HG03095 (cell line): ENCODE measurements at regions not wholly inside any gene's neighbourhood (a gene's known extent, or its start where the extent isn't known, plus 50 kb on each side); places are given as distances from the start of the nearest gene placed in this dataset.

Experiments
- ATAC-seq: cut with Tn5 transposase; IDR thresholded peaks from one replicate; pipeline ENCODE4 v1.9.1; 2021; ENCODE audit warnings: moderate library complexity; ENCODE audit not compliant: unreplicated experiment

DNA sequence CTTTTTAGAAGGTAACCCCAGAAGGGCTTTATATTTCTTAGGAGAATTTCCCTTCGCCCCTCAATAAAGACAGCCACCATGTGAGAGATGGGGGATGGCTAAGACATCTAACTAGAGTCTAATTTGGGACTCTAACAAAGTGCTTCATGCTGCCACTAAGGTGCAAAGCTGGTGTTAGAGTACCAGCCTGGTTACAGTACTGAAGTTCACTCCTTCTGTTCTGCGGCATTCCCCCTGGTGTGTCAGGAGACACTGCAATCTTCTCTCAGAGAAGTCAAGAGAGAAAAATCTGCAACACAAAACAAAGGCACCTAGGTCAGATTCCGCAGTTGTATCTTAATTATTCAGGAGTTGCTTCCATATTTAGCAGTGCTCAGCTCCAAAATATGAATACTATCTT is 603.0 kb upstream of the CADM1 start:
- no peak for ATAC-seq

- ATAC-seq = no peak
Measured at GRCh38 chr11:116104498-116105174, 600.4 kb upstream of the CADM1 start.

- no peak for ATAC-seq
Measured at GRCh38 chr11:116101902-116102301, 597.7 kb upstream of the CADM1 start.

GRCh38 chr11:116100016-116100415 is 595.8 kb upstream of the CADM1 start:
- ATAC-seq = no peak

DNA sequence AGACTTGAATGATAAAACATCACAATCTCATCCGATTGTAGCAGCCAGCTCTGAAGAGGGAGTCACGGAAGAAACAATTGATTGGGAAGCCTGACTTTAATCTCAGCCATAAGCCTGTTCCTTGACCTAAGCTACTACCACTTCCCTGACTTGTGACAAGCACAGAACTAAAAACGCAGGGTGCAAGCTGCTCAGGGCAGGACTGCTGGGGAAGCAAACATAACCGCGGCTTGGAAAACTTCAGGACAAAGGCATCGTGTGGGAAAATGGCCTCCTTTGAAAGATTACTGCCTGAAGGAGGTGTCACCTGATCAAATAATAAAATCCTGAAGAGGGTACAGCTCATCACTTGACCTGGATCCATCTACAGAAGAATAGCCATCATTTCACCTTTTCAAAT is 595.3 kb upstream of the CADM1 start:
- no peak for ATAC-seq

DNA sequence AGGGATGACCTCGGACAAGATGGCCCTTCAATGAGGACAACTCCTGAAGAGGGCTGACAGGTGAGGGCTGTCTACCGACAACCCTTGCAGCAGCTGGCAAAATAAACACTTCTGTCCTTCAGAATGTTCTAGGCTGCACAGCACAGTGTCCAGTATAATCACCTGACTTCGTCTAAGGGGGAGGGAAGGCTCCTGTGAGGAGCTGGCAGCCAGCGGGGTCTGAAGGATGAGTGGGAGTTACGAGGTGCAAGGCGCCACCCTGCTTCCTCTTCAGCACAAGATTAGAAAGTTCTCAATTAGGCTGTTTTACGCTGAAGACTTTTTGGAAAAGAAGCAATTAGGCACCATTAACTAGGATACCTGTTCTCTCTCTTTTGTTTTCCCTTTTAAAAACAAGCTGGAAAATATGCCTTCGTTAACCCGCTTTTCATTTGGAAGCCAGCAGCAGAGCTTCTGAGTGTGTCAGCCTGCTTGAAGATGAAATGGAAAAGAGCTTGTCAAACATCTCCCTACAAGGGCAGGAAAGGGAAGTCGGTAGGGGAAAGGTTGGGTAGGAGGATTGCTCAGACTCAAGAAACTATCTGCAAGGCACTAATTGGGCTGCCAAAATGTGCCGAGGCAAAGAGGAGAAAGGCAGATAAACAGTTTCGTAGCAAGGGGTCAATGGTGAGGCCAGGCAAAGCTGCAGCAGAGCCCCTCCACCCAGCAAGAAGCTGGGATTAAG is 592.2 kb upstream of the CADM1 start:
- ATAC-seq = no peak

DNA sequence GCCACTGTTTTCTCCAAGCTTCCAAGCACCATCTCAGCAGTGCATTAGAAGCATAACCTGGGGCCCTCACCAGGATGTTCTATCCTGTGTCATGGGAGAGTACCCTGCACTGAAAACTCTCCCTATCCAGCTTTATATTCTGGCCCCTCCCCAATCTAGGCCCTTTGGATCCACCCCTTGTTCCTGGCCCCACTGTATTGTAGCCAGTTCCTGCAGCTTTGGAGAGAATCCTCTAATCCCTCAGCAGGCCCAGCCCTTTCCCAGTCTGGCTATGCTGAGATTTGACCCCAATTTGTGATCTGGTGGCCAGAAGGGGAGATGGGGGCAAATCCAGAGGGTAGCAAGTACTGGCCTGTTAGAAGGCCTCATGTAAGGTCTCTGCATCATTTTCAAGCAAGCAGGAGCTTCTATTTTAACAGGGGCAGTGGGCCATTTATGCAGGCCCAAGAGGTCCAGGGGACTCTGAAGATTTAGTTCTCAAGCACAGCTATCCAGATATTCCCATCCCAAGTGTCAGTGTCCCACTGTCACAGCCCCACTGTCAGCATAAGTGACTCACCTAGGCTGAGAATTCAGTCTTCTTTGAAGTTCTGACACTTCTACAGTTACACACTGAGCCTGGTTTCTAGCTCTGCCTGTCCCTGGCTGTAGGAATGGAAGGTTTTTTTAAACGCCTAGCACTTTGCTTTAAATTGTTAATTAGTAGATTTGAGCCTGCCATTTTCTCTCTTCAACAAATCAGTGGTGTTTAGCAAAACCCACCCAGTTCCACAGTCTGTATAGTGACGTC is 589.5 kb upstream of the CADM1 start:
- ATAC-seq = no peak

DNA sequence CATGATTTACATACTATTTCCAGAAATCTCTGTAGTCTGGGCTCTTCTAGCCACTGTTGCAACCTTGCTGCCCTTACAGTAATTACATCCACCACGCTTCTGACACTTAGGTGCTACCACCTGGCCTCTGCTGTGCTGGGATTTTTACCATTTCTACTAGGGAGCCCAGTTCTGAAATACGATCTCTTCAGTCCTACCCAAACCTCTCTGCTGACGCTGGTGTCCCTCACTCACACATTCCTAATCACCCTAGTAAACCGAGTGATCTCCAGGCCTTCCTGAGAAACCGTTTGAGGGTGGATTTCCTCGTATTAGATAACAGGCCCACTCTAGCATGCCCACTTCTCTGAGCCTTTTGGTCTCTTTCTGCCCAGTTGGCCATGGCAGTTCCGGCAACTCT is 588.9 kb upstream of the CADM1 start:
- ATAC-seq = no peak

DNA sequence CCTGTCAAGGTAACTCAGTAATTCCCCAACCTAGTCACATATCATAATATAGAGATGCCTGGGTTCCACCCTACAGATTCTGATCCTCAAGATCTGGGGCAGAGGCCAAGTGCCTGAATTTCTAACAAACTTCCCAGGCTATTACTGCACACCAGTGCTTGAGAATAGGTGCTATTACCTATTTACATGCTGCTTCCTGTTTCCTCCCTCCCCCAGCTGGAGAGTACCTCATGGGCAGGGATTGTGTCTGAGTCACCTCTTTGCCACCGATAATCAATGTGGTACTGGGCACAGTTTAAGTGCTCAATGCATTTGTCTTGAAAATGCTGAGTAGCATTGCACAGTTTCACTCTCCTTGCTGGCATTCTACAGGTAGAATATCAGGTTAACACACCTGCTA is 582.2 kb upstream of the CADM1 start:
- ATAC-seq = no peak

- no peak for ATAC-seq
Measured at GRCh38 chr11:116085031-116085635, 580.9 kb upstream of the CADM1 start.

DNA sequence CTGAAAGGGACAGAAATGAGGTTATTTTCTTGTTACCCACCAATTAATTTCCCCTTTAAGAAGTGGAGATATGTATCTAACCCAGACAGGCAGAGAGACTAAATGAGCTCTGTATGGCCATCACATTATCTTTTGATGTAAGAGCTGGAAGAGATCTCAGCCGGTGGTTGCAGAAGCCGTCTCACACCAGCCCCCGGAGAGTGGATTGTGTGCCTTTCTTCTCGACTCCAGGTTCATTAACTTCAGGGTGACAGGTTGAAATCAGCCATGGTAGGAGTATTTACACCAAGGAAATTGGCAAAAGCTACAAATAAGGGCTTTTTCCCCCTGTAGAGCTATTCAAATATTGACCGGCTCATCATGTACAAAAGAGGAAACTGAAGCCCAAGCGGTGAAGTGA is 580.3 kb upstream of the CADM1 start:
- no peak for ATAC-seq

GRCh38 chr11:116082256-116082655 is 578.0 kb upstream of the CADM1 start:
- no peak for ATAC-seq

DNA sequence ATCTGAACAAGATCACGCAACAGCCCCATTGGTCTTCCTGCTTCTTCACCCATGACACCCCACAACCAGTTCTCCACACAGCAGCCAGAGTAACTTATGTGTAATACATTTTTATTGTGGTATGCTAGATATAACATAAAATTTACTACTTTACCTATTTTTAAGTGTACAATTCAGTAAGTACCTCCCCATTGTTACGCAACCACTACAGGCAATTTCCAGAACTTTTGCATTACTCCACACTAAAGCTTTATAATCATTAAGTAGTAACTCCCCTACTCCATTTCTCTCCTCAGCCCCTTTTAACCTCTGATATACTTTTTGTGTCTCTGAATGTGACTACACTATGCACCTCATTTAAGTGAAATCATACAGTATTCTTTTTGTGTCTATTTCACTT is 575.4 kb upstream of the CADM1 start:
- no peak for ATAC-seq

DNA sequence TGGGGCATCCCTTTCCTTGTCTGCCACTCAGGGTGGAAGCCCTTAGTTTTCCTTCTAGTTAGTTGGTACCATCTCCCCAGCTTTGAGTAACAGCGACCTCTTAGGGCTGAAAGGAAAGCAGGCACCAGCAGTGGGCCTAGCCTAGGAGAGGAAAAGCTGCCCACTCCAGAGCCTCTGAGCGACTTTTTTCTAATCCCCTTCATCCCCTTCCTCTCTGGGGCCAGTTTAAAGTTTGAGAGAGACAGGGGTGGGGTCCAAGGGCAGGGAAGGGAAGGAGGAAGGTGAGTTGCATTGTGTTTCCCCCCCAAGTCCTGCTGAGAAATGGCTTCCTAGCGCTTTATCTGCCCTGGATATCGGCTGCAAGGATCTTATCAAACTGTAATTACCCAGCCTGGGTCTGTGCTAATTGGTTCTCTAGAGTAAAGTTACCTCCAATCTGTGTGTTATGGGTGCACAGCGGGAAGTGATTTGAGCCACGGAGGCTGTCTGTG is 573.9 kb upstream of the CADM1 start:
- ATAC-seq = no peak

GRCh38 chr11:116077092-116077491 is 572.9 kb upstream of the CADM1 start:
- ATAC-seq = no peak

DNA sequence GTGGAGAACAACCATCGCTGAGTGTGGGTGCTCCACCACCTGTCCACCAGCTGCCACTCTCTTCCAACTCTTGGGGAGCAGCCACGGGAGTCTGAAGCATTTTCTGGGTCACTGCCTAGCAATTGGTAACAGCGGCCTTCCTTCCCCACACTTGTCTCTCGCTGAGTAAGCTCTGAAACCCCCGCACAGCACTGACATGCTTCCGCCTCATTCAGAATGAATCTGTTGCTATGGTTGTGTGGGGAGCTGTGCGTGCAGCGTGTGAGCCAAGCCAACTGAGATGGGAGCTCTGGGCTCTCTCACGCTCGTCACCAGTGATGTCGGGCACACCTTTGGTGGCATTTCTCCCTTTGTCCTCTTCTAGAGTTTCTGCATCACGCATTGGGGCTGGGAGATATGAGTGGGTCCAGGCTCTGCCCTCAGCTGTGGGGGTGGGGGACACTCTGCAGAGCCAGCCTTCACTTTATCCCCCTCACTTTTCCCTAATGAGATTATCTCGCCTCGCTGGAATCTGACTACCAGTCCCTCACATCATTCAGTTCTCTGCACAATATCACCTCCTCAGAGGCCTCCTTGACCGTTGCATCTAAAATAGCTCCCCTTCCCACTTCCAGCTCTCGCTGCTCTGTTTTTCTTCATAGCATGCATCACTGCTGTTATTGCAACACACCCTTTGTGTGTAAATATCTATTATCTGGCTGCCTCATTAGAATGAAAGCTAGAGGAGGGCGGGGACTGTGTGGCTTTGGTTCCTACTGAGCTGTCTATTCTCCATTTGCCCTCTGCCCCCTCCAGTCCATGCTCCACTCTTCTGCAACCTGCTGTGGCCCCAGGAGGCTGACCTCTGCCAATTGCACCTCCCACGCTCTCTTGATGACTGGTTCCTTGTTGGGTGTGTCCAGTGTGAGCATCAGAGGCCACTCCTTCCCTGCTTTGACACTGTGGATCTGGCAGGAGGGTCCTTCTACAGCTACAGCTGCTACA is 569.9 kb upstream of the CADM1 start:
- ATAC-seq = peak; percentile 85

- no peak for ATAC-seq
Measured at GRCh38 chr11:116072601-116073410, 568.6 kb upstream of the CADM1 start.

DNA sequence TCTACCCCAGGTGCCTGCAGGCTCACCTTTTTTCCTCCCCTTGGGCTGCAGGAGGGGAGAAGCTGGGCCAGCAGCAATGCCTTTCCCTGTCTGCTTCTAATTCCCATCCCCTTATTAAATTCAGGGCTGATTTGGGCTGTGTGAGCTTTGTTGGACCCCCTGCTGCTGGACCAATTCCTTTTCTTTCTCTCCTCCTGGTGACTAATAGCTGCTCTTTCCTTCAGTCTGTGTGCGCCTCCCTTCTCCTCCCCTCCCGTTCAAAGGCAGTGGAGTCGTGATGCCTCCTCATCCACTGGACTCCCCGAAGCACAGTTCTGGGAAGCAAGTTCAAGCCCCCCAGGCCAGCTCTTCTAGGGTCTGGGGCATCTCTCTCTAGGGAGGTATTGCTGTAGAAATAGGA is 567.9 kb upstream of the CADM1 start:
- no peak for ATAC-seq

GRCh38 chr11:116071241-116071640 is 567.0 kb upstream of the CADM1 start:
- no peak for ATAC-seq
